GM18505 (cell line): ENCODE measurements at regions not wholly inside any gene's neighbourhood (a gene's known extent, or its start where the extent isn't known, plus 50 kb on each side); places are given as distances from the start of the nearest gene placed in this dataset.

Experiments used
- ATAC-seq: cut with Tn5 transposase; IDR thresholded peaks from one replicate; pipeline ENCODE4 v1.9.1; 2021; ENCODE audit not compliant: unreplicated experiment
- POLR2A ChIP-seq: IDR thresholded peaks from 4 replicates; pipeline ENCODE4 v1.6.1; 2011; ENCODE audit warnings: borderline replicate concordance; ENCODE audit not compliant: insufficient read depth, insufficient read length; ENCODE audit errors: extremely low read depth

- TF ChIP-seq POLR2A: no peak
- ATAC-seq: no peak
Observed at GRCh38 chr10:78861529-78862327, 207.0 kb upstream of the ZMIZ1 start.

DNA sequence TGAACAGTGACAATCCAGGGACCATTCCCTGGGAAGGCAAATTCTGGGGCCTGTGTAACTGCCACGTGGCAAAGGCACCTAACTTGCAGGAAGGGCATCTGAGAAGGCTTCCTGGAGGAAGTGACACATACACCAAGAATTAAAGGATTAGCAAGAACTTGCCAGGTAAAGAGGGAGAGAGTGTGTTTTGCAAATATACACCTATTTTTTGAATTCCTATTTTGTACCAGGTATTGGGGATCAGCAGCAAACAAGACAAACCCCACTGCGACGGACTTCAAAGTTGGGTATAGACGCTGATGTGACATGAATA lies 206.5 kb upstream of the ZMIZ1 start:
- no peak for TF ChIP-seq POLR2A
- no peak for ATAC-seq

- TF ChIP-seq POLR2A: no peak
- no peak for ATAC-seq
Observed at GRCh38 chr10:78863140-78863905, 205.4 kb upstream of the ZMIZ1 start.

DNA sequence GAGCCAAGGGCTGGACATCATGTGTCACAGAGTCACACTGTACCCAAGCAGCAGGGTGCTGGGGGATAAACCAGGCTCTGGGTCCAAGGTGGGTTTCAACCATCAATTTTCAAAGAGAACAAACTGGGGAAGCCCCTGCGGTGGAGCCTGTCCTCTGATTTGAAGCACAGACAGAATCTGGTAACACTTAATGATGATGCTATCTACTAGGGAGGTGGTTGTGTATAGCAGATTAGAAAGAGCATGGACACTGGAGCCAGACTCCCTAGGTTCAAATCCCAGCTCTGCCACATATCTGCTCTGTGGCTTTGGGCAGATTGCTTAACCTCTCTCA lies 204.9 kb upstream of the ZMIZ1 start:
- no peak for ATAC-seq
- no peak for TF ChIP-seq POLR2A

DNA sequence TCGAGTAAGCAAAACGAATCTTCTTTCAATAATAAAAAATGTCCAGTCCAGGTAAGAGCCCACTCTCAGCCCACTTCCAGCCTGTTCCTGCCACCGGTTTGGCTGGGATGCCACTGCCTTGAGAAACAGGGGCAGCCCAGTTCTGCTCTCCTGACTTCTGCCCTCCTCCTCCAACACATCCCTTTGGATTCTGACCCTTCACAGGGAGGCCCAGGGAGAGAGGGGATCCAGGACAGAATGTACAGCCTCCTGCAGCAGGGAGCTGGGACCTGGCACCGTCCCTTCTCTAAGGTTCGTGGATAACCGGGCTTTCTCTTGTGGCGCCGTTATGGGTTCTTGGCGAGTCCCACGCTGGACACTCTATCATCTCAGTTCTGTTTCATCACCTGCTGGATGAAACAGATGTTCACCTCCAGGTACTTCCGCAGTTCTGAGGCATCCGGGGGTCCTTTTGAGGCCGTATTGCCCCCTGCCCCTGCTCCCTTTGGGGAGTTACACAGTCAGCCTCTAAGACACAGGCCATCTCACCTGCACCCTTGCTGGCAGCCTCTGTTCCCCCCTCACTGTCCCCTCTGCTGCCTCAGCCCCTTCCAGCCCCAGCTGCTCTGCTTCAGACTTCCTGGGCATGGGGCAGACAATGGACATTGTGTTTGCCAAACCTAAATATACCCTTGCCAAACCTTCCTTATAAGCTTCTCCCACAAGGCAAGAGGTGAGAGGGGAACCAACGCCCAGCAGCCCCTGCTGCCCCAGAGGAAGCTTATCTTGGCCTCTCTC lies 203.8 kb upstream of the ZMIZ1 start:
- ATAC-seq: no peak

GRCh38 chr10:78865538-78865875 lies 203.3 kb upstream of the ZMIZ1 start:
- no peak for TF ChIP-seq POLR2A
- ATAC-seq: no peak

More for the DNA sequence above, 203.8 kb upstream of the ZMIZ1 start:
- TF ChIP-seq POLR2A: no peak

- no peak for ATAC-seq
- TF ChIP-seq POLR2A: no peak
Observed at GRCh38 chr10:78865931-78866717, 202.6 kb upstream of the ZMIZ1 start.

- ATAC-seq: no peak
- TF ChIP-seq POLR2A: no peak
Observed at GRCh38 chr10:78866731-78867554, 201.8 kb upstream of the ZMIZ1 start.

- no peak for TF ChIP-seq POLR2A
- no peak for ATAC-seq
Observed at GRCh38 chr10:78867555-78867939, 201.2 kb upstream of the ZMIZ1 start.

DNA sequence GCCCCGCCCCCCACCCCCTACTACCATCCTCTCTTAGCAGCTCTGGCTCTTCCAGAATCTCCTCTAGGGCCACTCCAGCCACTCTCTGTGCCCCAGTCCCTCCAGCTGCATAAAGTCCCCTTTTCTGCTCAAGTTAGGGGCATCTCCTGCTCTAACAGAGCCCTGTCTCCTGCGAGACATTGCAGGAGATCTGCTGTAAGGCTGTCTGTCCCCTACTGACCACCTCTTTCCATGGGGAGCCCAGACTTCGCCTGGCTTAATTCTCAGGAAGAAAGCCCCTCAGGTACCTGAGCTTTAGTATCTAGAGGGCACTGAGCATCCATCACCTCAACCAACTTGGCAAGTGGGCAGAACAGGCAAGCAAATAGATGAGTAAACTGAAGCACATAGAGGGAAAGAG lies 200.7 kb upstream of the ZMIZ1 start:
- no peak for TF ChIP-seq POLR2A
- ATAC-seq: no peak

DNA sequence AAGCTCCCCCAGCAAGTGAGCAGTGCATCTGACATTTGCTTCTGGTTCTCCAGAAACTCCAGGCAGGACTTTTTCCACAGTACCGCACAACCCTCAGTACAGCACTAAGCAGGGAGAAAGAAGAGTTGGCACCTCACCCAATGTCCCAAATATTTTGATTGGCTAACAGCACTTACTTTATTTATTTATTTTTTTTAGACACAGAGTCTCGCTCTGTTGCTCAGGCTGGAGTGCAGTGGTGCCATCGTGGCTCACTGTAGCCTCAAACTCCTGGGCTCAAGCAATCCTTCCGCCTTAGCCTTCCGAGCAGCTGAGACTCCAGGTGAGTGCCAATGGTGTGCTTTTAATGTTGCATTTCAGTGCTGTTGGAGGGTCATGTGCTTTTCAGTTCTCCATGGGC lies 200.3 kb upstream of the ZMIZ1 start:
- no peak for ATAC-seq
- TF ChIP-seq POLR2A: no peak

GRCh38 chr10:78868861-78869260 lies 199.9 kb upstream of the ZMIZ1 start:
- no peak for ATAC-seq

More at GRCh38 chr10:78868861-78869260, 199.9 kb upstream of the ZMIZ1 start:
- no peak for TF ChIP-seq POLR2A
